Gastroesophageal sphincter (tissue), 3 donors: ENCODE measurements at regions not wholly inside any gene's neighbourhood (a gene's known extent, or its start where the extent isn't known, plus 50 kb on each side); places are given as distances from the start of the nearest gene placed in this dataset.

Experiments
- POLR2AphosphoS5 ChIP-seq: sonication (generic); formaldehyde crosslinking; IDR thresholded peaks from one replicate; pipeline ENCODE4 v1.6.1; 2017; ENCODE audit warnings: antibody characterized with exemption
- TF ChIP-seq, protein P1 (sequence below), 4 experiments: fragments of 200-600 bp in 2 of 4; fragments of 450-650 bp in 2 of 4; sonication (generic) in 1 of 4; IDR thresholded peaks; one replicate each; pipeline ENCODE4 v1.5.1; 2017 to 2019; ENCODE audit warnings: antibody characterized with exemption in 4 of 4, mild to moderate bottlenecking in 2 of 4, moderate library complexity in 2 of 4

DNA sequence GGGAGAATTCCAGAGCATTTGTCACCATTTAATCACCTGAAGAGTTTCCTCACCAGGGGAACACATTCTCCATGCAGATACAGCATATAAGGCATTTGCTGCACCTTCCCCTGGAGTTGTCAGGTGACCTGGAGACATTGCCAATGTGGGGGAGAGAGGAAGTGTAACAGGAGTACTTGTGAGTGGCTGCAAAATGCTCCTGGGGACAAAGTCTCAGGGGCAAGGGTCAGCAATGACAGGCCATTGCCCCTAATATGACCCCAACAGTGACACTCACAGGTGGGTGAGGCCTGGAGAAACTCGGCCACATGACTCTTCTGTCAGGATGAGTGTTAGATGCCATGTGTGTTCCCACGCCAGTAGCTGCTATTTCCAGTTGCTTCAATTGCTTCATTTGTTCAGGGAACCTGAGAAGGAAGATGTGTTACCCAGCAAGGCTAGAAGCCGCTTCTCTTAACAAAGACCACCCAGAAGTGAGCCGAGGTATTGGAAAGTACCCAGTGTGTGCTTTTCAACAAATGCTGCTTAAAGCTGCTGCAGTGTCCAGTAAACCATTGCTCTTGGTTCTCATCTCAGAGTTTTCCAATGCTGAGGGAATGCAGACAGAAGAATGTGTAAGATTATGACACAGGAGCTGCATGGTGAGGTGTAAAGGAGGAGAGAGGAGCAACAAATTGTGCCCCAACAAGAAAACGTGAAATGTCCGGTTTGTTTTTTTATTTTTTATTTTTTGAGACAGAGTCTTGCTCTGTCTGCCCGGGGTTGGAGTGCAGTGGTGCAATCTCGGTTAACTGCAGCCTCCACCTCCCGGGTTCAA is 128.2 kb upstream of the SLC44A1 start:
- TF ChIP-seq POLR2AphosphoS5 = no peak
- TF ChIP-seq, protein P1, sequence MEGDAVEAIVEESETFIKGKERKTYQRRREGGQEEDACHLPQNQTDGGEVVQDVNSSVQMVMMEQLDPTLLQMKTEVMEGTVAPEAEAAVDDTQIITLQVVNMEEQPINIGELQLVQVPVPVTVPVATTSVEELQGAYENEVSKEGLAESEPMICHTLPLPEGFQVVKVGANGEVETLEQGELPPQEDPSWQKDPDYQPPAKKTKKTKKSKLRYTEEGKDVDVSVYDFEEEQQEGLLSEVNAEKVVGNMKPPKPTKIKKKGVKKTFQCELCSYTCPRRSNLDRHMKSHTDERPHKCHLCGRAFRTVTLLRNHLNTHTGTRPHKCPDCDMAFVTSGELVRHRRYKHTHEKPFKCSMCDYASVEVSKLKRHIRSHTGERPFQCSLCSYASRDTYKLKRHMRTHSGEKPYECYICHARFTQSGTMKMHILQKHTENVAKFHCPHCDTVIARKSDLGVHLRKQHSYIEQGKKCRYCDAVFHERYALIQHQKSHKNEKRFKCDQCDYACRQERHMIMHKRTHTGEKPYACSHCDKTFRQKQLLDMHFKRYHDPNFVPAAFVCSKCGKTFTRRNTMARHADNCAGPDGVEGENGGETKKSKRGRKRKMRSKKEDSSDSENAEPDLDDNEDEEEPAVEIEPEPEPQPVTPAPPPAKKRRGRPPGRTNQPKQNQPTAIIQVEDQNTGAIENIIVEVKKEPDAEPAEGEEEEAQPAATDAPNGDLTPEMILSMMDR (IDR thresholded peaks at IDR 0.05) = no peak
